ENCODE measurements at regions not wholly inside any gene's neighbourhood (a gene's known extent, or its start where the extent isn't known, plus 50 kb on each side); places are given as distances from the start of the nearest gene placed in this dataset.

DNA sequence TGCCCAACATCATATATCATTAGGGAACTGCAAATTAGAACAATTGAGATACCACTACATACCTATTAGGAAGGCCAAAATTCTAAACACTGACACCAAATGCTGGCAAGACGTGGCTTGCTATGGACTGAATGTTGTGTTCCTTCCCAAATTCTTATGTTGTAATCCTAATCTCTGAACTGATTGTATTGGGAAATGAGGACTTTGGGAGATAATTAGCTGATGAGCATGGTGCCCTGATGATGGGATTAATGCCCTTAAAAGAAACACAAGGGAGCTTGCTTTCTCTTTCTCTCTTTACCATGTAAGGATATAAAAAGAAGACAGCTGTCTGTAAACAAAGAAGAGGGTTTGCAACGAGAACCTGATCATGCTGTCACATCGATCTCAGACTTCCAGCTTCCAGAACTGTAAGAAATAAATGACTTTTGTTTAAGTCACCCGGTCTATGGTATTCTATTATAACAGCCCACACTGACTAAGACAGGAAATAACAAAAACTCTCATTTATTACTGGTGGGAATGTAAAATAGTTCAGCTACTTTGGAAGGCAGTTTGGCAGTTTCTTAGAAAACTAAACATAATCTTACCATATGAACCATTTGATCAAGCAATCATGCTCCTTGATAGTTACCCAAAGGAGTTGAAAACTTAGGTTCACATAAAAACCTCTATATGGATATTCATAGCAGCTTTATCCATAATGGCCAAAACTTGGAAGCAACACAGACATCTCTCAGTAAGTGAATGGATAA is 458.3 kb upstream of the CBLB start:
- no peak overlapping the region for H3K4me3 ChIP-seq

GRCh38 chr3:106327696-106328025 is 458.8 kb upstream of the CBLB start:
- TF ChIP-seq CTCF (IDR thresholded peaks at IDR 0.05), result no peak

More for the DNA sequence above, 458.3 kb upstream of the CBLB start:
- H3K36me3 ChIP-seq, result no peaks in the 10 kb centered on the region
- peaks cover 0 to 6% (median 0%) of the 10 kb centered on the region in 3 donors for H3K9me3 ChIP-seq
- H3K4me1 ChIP-seq, result no peaks in the 10 kb centered on the region
- no peak for TF ChIP-seq CTCF (IDR thresholded peaks at IDR 0.05)
- intact Hi-C loops (cut with DNase I; ENCODE audit: low total_unique reads), result no loop called here
- H3K27ac ChIP-seq, result no peak overlapping the region
- no peak for DNase-seq
- H3K27me3 ChIP-seq, result no peaks in the 10 kb centered on the region

GRCh38 chr3:106328224-106328623 is 459.4 kb upstream of the CBLB start:
- intact Hi-C loops (cut with DNase I; ENCODE audit: low total_unique reads), result no loop called here
- Histone ChIP-seq H3K9me3 (peaks cover 0 to 6% (median 0%) of the 10 kb centered on the region in 3 donors), H3K4me3 (no peak overlapping the region), H3K36me3 (no peaks in the 10 kb centered on the region), H3K27ac (no peak overlapping the region), H3K27me3 (no peaks in the 10 kb centered on the region), H3K4me1 (no peaks in the 10 kb centered on the region)
- no peak for DNase-seq
- no peak for TF ChIP-seq CTCF (IDR thresholded peaks at IDR 0.05)

More at GRCh38 chr3:106327696-106328025, 458.8 kb upstream of the CBLB start:
- intact Hi-C loops (cut with DNase I; ENCODE audit: low total_unique reads), result no loop called here
- H3K4me1 ChIP-seq, result no peaks in the 10 kb centered on the region
- peaks cover 0 to 6% (median 0%) of the 10 kb centered on the region in 3 donors for H3K9me3 ChIP-seq
- no peaks in the 10 kb centered on the region for H3K27me3 ChIP-seq
- H3K27ac ChIP-seq, result no peak overlapping the region
- no peak for DNase-seq
- H3K4me3 ChIP-seq, result no peak overlapping the region
- H3K36me3 ChIP-seq, result no peaks in the 10 kb centered on the region

DNA sequence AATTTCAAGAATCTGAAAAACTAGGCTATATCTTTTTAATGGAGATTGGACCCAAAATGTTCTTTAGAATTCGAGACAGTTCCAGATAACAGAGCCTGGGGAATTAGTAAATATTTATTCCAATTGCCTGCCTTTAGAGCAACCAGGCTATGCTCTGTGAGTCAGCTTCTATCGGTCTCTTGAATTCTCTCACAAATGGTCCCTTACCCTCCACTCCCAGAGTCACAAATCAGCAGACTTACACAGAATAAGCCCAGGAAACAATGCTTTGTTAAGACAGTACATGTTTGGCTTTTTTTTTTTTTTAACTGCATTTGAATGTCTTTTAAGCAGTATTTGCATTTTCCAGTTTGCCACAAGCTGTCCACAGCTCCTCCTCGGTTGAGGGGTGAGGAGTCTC is 460.7 kb upstream of the CBLB start:
- H3K27ac ChIP-seq, result no peak overlapping the region
- TF ChIP-seq CTCF (IDR thresholded peaks at IDR 0.05), result no peak
- no peaks in the 10 kb centered on the region for H3K4me1 ChIP-seq
- H3K4me3 ChIP-seq, result no peak overlapping the region
- intact Hi-C loops (cut with DNase I; ENCODE audit: low total_unique reads), result no loop called here
- no peaks in the 10 kb centered on the region for H3K36me3 ChIP-seq
- no peaks in the 10 kb centered on the region for H3K27me3 ChIP-seq
- no peak for DNase-seq
- peaks cover 0 to under 1% (median 0%) of the 10 kb centered on the region in 3 donors for H3K9me3 ChIP-seq

GRCh38 chr3:106331636-106332035 is 462.8 kb upstream of the CBLB start:
- Histone ChIP-seq H3K27ac (no peak overlapping the region), H3K4me3 (no peak overlapping the region), H3K36me3 (no peaks in the 10 kb centered on the region), H3K4me1 (no peaks in the 10 kb centered on the region), H3K9me3 (no peaks in the 10 kb centered on the region), H3K27me3 (no peaks in the 10 kb centered on the region)
- intact Hi-C loops (cut with DNase I; ENCODE audit: low total_unique reads), result no loop called here
- no peak for TF ChIP-seq CTCF (IDR thresholded peaks at IDR 0.05)
- DNase-seq, result no peak

Measured in tibial artery (tissue), 4 donors.